ENCODE measurements at regions not wholly inside any gene's neighbourhood (a gene's known extent, or its start where the extent isn't known, plus 50 kb on each side); places are given as distances from the start of the nearest gene placed in this dataset.

DNA sequence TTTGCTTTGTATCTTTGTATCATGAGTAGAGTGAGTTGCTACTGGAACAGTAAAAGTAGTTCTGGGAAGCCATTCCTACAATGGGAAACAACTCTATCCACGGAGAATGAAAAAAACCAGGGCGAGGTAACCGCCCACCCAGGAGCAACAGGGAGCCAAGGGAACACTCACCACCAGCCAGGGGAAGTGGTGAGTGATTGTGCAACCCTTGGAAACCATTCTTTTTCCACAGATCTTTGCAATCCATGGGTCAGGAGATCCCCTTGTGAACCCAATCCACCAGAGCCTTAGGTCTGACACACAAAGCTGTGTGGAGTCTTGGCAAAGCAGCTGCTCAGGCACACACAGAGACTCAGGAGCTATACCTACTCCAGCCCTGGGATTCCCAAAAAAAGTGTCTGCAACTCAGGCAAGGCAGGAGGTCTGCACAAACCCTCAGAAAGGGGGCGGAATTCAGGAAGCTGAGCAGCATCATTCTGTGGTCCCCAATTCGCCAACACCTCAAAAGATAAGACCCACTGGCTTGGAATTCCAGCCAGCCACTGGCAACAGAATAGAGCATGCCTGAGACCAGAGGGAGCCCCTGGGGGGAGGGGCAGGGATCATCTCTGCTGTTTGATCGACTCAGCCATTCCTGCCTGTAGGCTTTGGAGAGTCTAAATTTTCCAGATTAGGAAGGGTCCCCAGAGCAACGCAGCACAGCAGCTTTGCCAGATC, 52.1 kb upstream of the PPFIA2 start:
- TF ChIP-seq, protein P1, sequence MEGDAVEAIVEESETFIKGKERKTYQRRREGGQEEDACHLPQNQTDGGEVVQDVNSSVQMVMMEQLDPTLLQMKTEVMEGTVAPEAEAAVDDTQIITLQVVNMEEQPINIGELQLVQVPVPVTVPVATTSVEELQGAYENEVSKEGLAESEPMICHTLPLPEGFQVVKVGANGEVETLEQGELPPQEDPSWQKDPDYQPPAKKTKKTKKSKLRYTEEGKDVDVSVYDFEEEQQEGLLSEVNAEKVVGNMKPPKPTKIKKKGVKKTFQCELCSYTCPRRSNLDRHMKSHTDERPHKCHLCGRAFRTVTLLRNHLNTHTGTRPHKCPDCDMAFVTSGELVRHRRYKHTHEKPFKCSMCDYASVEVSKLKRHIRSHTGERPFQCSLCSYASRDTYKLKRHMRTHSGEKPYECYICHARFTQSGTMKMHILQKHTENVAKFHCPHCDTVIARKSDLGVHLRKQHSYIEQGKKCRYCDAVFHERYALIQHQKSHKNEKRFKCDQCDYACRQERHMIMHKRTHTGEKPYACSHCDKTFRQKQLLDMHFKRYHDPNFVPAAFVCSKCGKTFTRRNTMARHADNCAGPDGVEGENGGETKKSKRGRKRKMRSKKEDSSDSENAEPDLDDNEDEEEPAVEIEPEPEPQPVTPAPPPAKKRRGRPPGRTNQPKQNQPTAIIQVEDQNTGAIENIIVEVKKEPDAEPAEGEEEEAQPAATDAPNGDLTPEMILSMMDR (conservative IDR thresholded peaks at IDR 0.05; ENCODE audit: low read depth, low read length) = no peak
- no peak overlapping the region for H3K27ac ChIP-seq
- H3K4me3 ChIP-seq (IDR thresholded peaks at IDR 0.05; ENCODE audit: insufficient read depth, low read depth, low read length) = no peak overlapping the region
- H3K27me3 ChIP-seq (ENCODE audit: insufficient read depth, low read depth) = no peaks in the 10 kb centered on the region
- no peaks in the 10 kb centered on the region for H3K36me3 ChIP-seq (ENCODE audit: insufficient read depth)
- no peak overlapping the region for H3K9ac ChIP-seq
- H3K79me2 ChIP-seq (ENCODE audit: insufficient read depth, low read depth) = no peaks in the 10 kb centered on the region
- H4K20me1 ChIP-seq (ENCODE audit: insufficient read depth) = no peaks in the 10 kb centered on the region
- no peaks in the 10 kb centered on the region for H3K4me1 ChIP-seq (ENCODE audit: low read depth, poor library complexity, severe bottlenecking)
- no peak overlapping the region for H3K4me2 ChIP-seq
- H2AFZ ChIP-seq (ENCODE audit: low read depth) = no peak overlapping the region

DNA sequence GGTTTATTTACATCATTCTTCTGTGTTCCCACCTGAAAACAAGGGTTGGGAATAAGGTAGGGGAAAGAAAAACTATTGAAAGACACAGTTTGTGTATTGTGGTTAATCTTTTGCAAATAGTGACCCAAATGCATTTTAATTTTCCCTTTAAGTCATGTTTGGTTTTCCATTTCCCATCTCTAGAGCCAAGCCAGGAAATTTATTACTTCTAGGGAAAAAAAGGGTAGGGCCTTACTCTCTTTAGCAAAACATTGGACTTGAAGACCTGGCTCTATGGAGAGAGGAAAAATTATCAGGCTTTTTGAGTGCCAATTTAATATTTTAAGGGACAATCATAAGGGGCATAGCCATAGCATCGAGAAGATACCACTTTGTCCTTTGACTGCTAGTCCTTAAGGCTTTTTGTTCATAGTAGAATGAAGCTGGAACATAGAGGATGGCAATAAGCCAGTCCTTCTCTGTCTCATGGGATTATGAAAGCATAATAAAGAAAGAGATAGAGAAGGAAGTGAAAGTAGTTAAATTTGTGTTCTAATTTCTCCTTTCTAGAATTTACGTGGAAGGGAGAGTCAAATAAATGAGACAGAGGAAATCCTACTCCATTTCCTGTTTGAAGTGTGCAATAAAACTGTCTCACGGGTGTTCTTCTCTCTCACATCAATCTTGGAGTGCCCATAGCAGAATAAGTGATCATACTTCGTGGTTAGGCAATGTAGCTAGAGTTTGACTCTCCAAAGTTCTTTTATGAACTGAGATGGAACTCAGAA, 50.9 kb upstream of the PPFIA2 start:
- Histone ChIP-seq H2AFZ (ENCODE audit: low read depth) (no peak overlapping the region), H3K4me2 (no peak overlapping the region), H3K79me2 (ENCODE audit: insufficient read depth, low read depth) (no peaks in the 10 kb centered on the region), H3K27ac (no peak overlapping the region), H3K27me3 (ENCODE audit: insufficient read depth, low read depth) (no peaks in the 10 kb centered on the region), H4K20me1 (ENCODE audit: insufficient read depth) (no peaks in the 10 kb centered on the region), H3K36me3 (ENCODE audit: insufficient read depth) (no peaks in the 10 kb centered on the region), H3K4me1 (ENCODE audit: low read depth, poor library complexity, severe bottlenecking) (no peaks in the 10 kb centered on the region), H3K4me3 (IDR thresholded peaks at IDR 0.05; ENCODE audit: insufficient read depth, low read depth, low read length) (no peak overlapping the region), H3K9ac (no peak overlapping the region)
- TF ChIP-seq, protein P1 (conservative IDR thresholded peaks at IDR 0.05; ENCODE audit: low read depth, low read length) = no peak

DNA sequence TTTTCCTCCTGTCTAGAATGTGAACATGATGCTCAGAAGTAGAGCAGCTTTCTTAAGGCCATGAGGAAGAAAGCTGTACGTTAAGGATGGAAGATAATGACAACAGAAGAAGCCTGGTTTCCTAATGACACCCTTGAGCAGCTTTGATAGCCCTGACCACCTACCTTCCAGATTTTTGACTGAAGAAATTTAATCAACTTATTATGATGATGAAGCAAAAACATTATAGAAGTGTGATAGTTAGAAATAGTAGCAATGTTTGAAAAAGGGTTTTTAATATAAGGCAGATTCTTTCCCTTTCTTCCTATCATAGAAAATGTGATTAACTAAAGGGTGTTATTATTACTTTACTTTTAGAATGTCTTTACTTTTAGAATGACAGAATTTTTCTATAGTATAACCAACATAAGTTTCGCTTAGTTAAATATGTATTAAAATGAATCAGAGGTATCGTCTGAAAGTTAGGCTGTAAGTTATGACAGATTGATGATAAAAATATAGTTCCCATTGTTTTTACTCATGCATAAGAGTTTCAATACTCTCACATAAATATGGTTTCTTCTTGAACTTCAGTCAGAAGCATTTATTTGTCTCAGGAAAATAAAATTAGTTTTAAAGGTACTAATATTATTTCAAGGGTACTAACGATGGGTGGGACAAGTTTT, 50.1 kb upstream of the PPFIA2 start:
- Histone ChIP-seq H3K27me3 (ENCODE audit: insufficient read depth, low read depth) (no peaks in the 10 kb centered on the region), H3K4me3 (IDR thresholded peaks at IDR 0.05; ENCODE audit: insufficient read depth, low read depth, low read length) (no peak overlapping the region), H3K4me2 (no peak overlapping the region), H2AFZ (ENCODE audit: low read depth) (no peak overlapping the region), H3K4me1 (ENCODE audit: low read depth, poor library complexity, severe bottlenecking) (no peaks in the 10 kb centered on the region), H3K9ac (no peak overlapping the region), H3K36me3 (ENCODE audit: insufficient read depth) (no peaks in the 10 kb centered on the region), H3K27ac (no peak overlapping the region), H4K20me1 (ENCODE audit: insufficient read depth) (no peaks in the 10 kb centered on the region), H3K79me2 (ENCODE audit: insufficient read depth, low read depth) (no peaks in the 10 kb centered on the region)
- TF ChIP-seq, protein P1 (conservative IDR thresholded peaks at IDR 0.05; ENCODE audit: low read depth, low read length) = no peak

Measured in KMS-11 (cell line).